H1 (cell line): ENCODE measurements at regions not wholly inside any gene's neighbourhood (a gene's known extent, or its start where the extent isn't known, plus 50 kb on each side); places are given as distances from the start of the nearest gene placed in this dataset.

Source experiments
- TEAD4 ChIP-seq: IDR thresholded peaks from 2 replicates; pipeline ENCODE4 v1.6.1; 2012; ENCODE audit warnings: low read depth, low read length, inconsistent platforms, mixed read lengths
- TF ChIP-seq, protein P1 (sequence below): fragments of 300-600 bp; sonication (generic); IDR thresholded peaks from 2 replicates; pipeline ENCODE4 v1.7.1; 2012; ENCODE audit warnings: low read length, moderate library complexity, mild to moderate bottlenecking, inconsistent platforms; ENCODE audit not compliant: insufficient replicate concordance

- TF ChIP-seq, protein P1, sequence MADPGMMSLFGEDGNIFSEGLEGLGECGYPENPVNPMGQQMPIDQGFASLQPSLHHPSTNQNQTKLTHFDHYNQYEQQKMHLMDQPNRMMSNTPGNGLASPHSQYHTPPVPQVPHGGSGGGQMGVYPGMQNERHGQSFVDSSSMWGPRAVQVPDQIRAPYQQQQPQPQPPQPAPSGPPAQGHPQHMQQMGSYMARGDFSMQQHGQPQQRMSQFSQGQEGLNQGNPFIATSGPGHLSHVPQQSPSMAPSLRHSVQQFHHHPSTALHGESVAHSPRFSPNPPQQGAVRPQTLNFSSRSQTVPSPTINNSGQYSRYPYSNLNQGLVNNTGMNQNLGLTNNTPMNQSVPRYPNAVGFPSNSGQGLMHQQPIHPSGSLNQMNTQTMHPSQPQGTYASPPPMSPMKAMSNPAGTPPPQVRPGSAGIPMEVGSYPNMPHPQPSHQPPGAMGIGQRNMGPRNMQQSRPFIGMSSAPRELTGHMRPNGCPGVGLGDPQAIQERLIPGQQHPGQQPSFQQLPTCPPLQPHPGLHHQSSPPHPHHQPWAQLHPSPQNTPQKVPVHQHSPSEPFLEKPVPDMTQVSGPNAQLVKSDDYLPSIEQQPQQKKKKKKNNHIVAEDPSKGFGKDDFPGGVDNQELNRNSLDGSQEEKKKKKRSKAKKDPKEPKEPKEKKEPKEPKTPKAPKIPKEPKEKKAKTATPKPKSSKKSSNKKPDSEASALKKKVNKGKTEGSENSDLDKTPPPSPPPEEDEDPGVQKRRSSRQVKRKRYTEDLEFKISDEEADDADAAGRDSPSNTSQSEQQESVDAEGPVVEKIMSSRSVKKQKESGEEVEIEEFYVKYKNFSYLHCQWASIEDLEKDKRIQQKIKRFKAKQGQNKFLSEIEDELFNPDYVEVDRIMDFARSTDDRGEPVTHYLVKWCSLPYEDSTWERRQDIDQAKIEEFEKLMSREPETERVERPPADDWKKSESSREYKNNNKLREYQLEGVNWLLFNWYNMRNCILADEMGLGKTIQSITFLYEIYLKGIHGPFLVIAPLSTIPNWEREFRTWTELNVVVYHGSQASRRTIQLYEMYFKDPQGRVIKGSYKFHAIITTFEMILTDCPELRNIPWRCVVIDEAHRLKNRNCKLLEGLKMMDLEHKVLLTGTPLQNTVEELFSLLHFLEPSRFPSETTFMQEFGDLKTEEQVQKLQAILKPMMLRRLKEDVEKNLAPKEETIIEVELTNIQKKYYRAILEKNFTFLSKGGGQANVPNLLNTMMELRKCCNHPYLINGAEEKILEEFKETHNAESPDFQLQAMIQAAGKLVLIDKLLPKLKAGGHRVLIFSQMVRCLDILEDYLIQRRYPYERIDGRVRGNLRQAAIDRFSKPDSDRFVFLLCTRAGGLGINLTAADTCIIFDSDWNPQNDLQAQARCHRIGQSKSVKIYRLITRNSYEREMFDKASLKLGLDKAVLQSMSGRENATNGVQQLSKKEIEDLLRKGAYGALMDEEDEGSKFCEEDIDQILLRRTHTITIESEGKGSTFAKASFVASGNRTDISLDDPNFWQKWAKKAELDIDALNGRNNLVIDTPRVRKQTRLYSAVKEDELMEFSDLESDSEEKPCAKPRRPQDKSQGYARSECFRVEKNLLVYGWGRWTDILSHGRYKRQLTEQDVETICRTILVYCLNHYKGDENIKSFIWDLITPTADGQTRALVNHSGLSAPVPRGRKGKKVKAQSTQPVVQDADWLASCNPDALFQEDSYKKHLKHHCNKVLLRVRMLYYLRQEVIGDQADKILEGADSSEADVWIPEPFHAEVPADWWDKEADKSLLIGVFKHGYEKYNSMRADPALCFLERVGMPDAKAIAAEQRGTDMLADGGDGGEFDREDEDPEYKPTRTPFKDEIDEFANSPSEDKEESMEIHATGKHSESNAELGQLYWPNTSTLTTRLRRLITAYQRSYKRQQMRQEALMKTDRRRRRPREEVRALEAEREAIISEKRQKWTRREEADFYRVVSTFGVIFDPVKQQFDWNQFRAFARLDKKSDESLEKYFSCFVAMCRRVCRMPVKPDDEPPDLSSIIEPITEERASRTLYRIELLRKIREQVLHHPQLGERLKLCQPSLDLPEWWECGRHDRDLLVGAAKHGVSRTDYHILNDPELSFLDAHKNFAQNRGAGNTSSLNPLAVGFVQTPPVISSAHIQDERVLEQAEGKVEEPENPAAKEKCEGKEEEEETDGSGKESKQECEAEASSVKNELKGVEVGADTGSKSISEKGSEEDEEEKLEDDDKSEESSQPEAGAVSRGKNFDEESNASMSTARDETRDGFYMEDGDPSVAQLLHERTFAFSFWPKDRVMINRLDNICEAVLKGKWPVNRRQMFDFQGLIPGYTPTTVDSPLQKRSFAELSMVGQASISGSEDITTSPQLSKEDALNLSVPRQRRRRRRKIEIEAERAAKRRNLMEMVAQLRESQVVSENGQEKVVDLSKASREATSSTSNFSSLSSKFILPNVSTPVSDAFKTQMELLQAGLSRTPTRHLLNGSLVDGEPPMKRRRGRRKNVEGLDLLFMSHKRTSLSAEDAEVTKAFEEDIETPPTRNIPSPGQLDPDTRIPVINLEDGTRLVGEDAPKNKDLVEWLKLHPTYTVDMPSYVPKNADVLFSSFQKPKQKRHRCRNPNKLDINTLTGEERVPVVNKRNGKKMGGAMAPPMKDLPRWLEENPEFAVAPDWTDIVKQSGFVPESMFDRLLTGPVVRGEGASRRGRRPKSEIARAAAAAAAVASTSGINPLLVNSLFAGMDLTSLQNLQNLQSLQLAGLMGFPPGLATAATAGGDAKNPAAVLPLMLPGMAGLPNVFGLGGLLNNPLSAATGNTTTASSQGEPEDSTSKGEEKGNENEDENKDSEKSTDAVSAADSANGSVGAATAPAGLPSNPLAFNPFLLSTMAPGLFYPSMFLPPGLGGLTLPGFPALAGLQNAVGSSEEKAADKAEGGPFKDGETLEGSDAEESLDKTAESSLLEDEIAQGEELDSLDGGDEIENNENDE, result no peak
- TF ChIP-seq TEAD4, result no peak
- TF ChIP-seq, all 59 proteins: peak for 0
These were observed 200.3 kb upstream of the ACVR2A start (continued) for GRCh38 chr2:147644491-147644890.
